Neural progenitor cell (in vitro differentiated cells): ENCODE measurements at regions not wholly inside any gene's neighbourhood (a gene's known extent, or its start where the extent isn't known, plus 50 kb on each side); places are given as distances from the start of the nearest gene placed in this dataset.

Experiments used
- EZH2 ChIP-seq: fragments of 200-600 bp; sonication (generic); IDR thresholded peaks from 2 replicates; pipeline ENCODE4 v1.6.1; 2017; ENCODE audit warnings: antibody characterized with exemption, mild to moderate bottlenecking, moderate library complexity
- TF ChIP-seq, protein P1 (sequence below): fragments of 200-600 bp; sonication (generic); IDR thresholded peaks from 2 replicates; pipeline ENCODE4 v1.5.1; 2017; ENCODE audit warnings: antibody characterized with exemption, mild to moderate bottlenecking

DNA sequence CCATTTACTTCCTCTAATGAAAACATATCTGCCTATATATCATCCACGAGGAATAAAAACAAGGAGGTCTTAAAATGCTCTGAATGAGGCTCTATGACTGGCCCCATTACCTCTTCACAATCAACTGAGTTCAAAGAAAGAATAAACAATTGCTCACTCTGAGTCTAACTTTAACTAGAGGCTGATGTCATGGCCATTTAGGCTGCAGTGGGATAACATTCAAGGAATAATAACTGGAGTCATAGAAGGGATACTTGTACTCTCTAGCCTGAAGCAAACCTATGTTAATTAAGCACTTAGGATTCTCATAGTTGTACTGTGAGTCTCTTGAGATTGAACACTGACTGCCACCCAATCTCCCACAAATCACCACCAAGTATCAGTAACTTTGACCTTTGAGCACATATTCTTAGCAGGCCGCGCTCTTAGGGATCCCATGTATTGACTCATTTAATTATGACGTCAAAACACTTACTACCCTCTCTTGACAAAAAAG, 70.2 kb downstream of the PERP start:
- no peak for TF ChIP-seq EZH2
- TF ChIP-seq, protein P1, sequence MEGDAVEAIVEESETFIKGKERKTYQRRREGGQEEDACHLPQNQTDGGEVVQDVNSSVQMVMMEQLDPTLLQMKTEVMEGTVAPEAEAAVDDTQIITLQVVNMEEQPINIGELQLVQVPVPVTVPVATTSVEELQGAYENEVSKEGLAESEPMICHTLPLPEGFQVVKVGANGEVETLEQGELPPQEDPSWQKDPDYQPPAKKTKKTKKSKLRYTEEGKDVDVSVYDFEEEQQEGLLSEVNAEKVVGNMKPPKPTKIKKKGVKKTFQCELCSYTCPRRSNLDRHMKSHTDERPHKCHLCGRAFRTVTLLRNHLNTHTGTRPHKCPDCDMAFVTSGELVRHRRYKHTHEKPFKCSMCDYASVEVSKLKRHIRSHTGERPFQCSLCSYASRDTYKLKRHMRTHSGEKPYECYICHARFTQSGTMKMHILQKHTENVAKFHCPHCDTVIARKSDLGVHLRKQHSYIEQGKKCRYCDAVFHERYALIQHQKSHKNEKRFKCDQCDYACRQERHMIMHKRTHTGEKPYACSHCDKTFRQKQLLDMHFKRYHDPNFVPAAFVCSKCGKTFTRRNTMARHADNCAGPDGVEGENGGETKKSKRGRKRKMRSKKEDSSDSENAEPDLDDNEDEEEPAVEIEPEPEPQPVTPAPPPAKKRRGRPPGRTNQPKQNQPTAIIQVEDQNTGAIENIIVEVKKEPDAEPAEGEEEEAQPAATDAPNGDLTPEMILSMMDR = no peak
